Upper lobe of right lung (tissue), 1 donor: ENCODE measurements at regions not wholly inside any gene's neighbourhood (a gene's known extent, or its start where the extent isn't known, plus 50 kb on each side); places are given as distances from the start of the nearest gene placed in this dataset.
"Not testable (repeated sequence)": the region's sequence is repeated elsewhere in the genome, so short reads cannot be mapped to it uniquely, and the experiment has no call there.

Source experiments
- ATAC-seq: fragments of 200-7000 bp; cut with Tn5 transposase; one replicate; pipeline ENCODE4 v1.9.1; 2020; ENCODE audit warnings: mild to moderate bottlenecking, moderate library complexity
- DNase-seq: peaks from one replicate; pipeline ENCODE4 v3.0.0-alpha.2; 2020
- H3K27ac ChIP-seq: fragments of 200-600 bp; one replicate; pipeline ENCODE4 v1.8.0; 2022
- H3K27me3 ChIP-seq: fragments of 200-600 bp; one replicate; pipeline ENCODE4 v1.8.0; 2022; ENCODE audit warnings: mild to moderate bottlenecking
- H3K36me3 ChIP-seq: fragments of 200-600 bp; one replicate; pipeline ENCODE4 v1.8.0; 2022
- H3K4me1 ChIP-seq: fragments of 200-600 bp; one replicate; pipeline ENCODE4 v1.8.0; 2022
- H3K4me3 ChIP-seq: fragments of 200-600 bp; one replicate; pipeline ENCODE4 v1.8.0; 2022; ENCODE audit warnings: mild to moderate bottlenecking
- H3K9me3 ChIP-seq: fragments of 200-600 bp; one replicate; pipeline ENCODE4 v1.8.0; 2022
- intact Hi-C: fragments of 100-400 bp; cut with DNase I; formaldehyde crosslinking; loops from one replicate; pipeline ENCODE4 v1.11.0; 2022
- TF ChIP-seq, protein P1 (sequence below): fragments of 200-600 bp; IDR thresholded peaks from one replicate; pipeline ENCODE4 v1.8.0; 2022; ENCODE audit warnings: antibody characterized with exemption
- donor health status: DM: no; HTN: yes; CAD: no; lungs with severe emphysema.

GRCh38 chr4:38385093-38386004, 278.6 kb upstream of the KLF3 start:
- DNase-seq (no peak), ATAC-seq (peak; percentile 20)
- TF ChIP-seq, protein P1, sequence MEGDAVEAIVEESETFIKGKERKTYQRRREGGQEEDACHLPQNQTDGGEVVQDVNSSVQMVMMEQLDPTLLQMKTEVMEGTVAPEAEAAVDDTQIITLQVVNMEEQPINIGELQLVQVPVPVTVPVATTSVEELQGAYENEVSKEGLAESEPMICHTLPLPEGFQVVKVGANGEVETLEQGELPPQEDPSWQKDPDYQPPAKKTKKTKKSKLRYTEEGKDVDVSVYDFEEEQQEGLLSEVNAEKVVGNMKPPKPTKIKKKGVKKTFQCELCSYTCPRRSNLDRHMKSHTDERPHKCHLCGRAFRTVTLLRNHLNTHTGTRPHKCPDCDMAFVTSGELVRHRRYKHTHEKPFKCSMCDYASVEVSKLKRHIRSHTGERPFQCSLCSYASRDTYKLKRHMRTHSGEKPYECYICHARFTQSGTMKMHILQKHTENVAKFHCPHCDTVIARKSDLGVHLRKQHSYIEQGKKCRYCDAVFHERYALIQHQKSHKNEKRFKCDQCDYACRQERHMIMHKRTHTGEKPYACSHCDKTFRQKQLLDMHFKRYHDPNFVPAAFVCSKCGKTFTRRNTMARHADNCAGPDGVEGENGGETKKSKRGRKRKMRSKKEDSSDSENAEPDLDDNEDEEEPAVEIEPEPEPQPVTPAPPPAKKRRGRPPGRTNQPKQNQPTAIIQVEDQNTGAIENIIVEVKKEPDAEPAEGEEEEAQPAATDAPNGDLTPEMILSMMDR = no peak
- intact Hi-C loops = no loop called here
- Histone ChIP-seq H3K4me1 (peaks cover 23% of the 10 kb centered on the region), H3K27me3 (no peaks in the 10 kb centered on the region), H3K27ac (no peak overlapping the region), H3K9me3 (no peaks in the 10 kb centered on the region), H3K4me3 (no peak overlapping the region), H3K36me3 (no peaks in the 10 kb centered on the region)

GRCh38 chr4:38386005-38386551, 277.9 kb upstream of the KLF3 start:
- peaks cover 23% of the 10 kb centered on the region for H3K4me1 ChIP-seq
- TF ChIP-seq, protein P1 = no peak
- H3K36me3 ChIP-seq = no peaks in the 10 kb centered on the region
- H3K9me3 ChIP-seq = no peaks in the 10 kb centered on the region
- H3K27ac ChIP-seq = no peak overlapping the region
- H3K27me3 ChIP-seq = no peaks in the 10 kb centered on the region
- H3K4me3 ChIP-seq = no peak overlapping the region
- DNase-seq (no peak), ATAC-seq (no peak)
- intact Hi-C loops = no loop called here

- Histone ChIP-seq H3K27me3 (no peaks in the 10 kb centered on the region), H3K9me3 (peaks cover under 1% of the 10 kb centered on the region), H3K27ac (no peak overlapping the region), H3K4me3 (no peak overlapping the region), H3K4me1 (peaks cover 23% of the 10 kb centered on the region), H3K36me3 (no peaks in the 10 kb centered on the region)
- TF ChIP-seq, protein P1 = no peak
- intact Hi-C loops = no loop called here
- ATAC-seq (no peak), DNase-seq (no peak)
Measured at GRCh38 chr4:38386654-38387188, 277.3 kb upstream of the KLF3 start.

DNA sequence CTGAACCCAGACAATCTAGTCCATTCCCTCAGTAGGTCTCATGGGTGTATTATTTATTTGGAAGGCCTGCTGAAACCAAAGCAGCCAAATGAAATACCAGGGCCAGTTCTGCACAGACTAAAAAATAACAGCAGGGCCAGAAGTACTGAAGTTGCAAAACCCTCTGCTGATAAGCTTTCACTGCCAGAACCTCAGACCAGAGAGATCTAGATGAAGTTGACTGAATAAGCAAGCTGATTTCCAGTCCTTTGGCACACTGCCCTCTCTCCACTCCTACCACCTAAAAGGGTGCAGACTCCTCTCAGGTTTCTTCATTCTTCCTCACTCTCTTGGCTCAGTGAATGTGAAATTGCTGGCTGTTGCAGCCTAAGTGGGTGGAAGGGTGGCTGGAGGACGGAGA, 276.7 kb upstream of the KLF3 start:
- H3K9me3 ChIP-seq = peaks cover 7% of the 10 kb centered on the region
- TF ChIP-seq, protein P1 = no peak
- H3K27ac ChIP-seq = no peak overlapping the region
- ATAC-seq (peak; percentile 90), DNase-seq (peak; percentile 74)
- H3K4me3 ChIP-seq = no peak overlapping the region
- H3K36me3 ChIP-seq = no peaks in the 10 kb centered on the region
- peaks cover 23% of the 10 kb centered on the region for H3K4me1 ChIP-seq
- H3K27me3 ChIP-seq = no peaks in the 10 kb centered on the region
- intact Hi-C loops = no loop called here

GRCh38 chr4:38387819-38388218, 276.2 kb upstream of the KLF3 start:
- no peak for ATAC-seq
- intact Hi-C loops = no loop called here
- Histone ChIP-seq H3K36me3 (no peaks in the 10 kb centered on the region), H3K4me1 (peaks cover 23% of the 10 kb centered on the region), H3K27me3 (no peaks in the 10 kb centered on the region), H3K4me3 (no peak overlapping the region), H3K27ac (no peak overlapping the region), H3K9me3 (peaks cover 10% of the 10 kb centered on the region)
- TF ChIP-seq, protein P1 = no peak
- DNase-seq = no peak

GRCh38 chr4:38388907-38389306, 275.1 kb upstream of the KLF3 start:
- peaks cover 23% of the 10 kb centered on the region for H3K4me1 ChIP-seq
- DNase-seq, H3K4me3 ChIP-seq, ATAC-seq, H3K36me3 ChIP-seq, intact Hi-C loops, H3K27me3 ChIP-seq, H3K27ac ChIP-seq: not testable (repeated sequence)
- H3K9me3 ChIP-seq = peaks cover 10% of the 10 kb centered on the region
